Muscle layer of duodenum (tissue), 2 donors: ENCODE measurements at regions not wholly inside any gene's neighbourhood (a gene's known extent, or its start where the extent isn't known, plus 50 kb on each side); places are given as distances from the start of the nearest gene placed in this dataset.

Experiments used
- H3K27ac ChIP-seq: one replicate; pipeline ENCODE4 v1.7.0; 2013; ENCODE audit warnings: mild to moderate bottlenecking, low read length
- H3K27me3 ChIP-seq: one replicate; pipeline ENCODE4 v1.7.0; 2013; ENCODE audit warnings: low read depth, mild to moderate bottlenecking, control low read depth, low read length
- H3K36me3 ChIP-seq, 2 donors: one replicate each; pipeline ENCODE4 v1.7.0; 2013; ENCODE audit warnings: low read length in 2 of 2, control low read depth in 1 of 2, mild to moderate bottlenecking in 1 of 2; ENCODE audit not compliant: insufficient read depth in 2 of 2, control insufficient read depth in 1 of 2
- H3K4me1 ChIP-seq, 2 donors: one replicate each; pipeline ENCODE4 v1.7.0; 2013; ENCODE audit warnings: low read length in 2 of 2, mild to moderate bottlenecking in 2 of 2, control low read depth in 1 of 2, moderate library complexity in 1 of 2; ENCODE audit not compliant: insufficient read depth in 2 of 2, control insufficient read depth in 1 of 2
- H3K4me3 ChIP-seq, 2 donors: one replicate each; pipeline ENCODE4 v1.7.0; 2013; ENCODE audit warnings: low read length in 2 of 2, low read depth in 1 of 2, mild to moderate bottlenecking in 1 of 2
- H3K9me3 ChIP-seq, 2 donors: one replicate each; pipeline ENCODE4 v1.7.0; 2013; ENCODE audit warnings: low read length in 2 of 2, control low read depth in 1 of 2, mild to moderate bottlenecking in 1 of 2; ENCODE audit not compliant: control insufficient read depth in 1 of 2
- donor health status: healthy.

DNA sequence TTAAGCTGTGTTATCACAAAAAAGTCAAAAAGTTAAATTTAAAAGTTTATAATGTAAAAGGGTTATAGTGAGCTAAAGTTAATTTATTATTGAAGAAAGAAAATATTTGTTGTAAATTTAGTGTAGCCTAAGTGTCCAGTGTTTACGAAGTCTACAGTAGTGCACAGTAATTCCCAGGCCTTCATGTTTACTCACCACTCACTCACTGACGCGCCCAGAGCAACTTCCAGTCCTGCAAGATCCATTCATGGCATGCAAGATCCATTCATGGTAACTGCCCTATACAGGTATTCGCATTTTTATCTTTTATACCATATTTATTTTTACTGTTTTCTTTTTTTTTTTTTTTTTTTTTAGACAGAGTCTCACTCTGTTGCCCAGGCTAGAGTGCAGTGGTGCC lies 69.5 kb downstream of the TPRA1 start:
- H3K36me3 ChIP-seq = no peaks in the 10 kb centered on the region
- peaks cover 0 to 4% of the 10 kb centered on the region in 2 donors for H3K9me3 ChIP-seq
- H3K27me3 ChIP-seq = no peaks in the 10 kb centered on the region
- no peaks in the 10 kb centered on the region for H3K4me1 ChIP-seq
- no peak overlapping the region for H3K4me3 ChIP-seq
- no peak overlapping the region for H3K27ac ChIP-seq

GRCh38 chr3:127518456-127519081 lies 72.0 kb downstream of the TPRA1 start:
- Histone ChIP-seq H3K27me3 (no peaks in the 10 kb centered on the region), H3K4me3 (no peak overlapping the region), H3K36me3 (no peaks in the 10 kb centered on the region), H3K27ac (no peak overlapping the region), H3K9me3 (peaks cover 0 to 4% of the 10 kb centered on the region in 2 donors), H3K4me1 (no peaks in the 10 kb centered on the region)

- H3K9me3 ChIP-seq = no peaks in the 10 kb centered on the region
Observed at GRCh38 chr3:127512256-127512655, 78.3 kb downstream of the TPRA1 start.

DNA sequence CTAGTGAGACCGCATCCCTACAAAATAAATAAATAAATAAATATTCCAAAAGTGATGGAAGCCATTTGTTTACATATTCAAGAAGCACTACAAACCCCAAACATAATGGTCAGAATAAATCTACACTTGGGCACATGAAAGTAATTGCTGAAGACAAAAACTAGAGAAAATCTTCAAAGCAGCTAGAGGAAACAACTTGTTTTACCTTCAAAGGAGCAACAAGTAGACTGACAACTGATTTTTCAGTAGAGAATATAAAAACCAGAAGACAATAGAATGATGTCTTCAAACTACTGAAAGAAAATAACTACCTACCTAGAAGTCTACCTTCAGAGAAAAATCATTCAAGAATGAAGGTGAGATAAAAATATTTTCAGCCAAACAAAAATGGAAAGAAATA lies 89.4 kb downstream of the TPRA1 start:
- no peaks in the 10 kb centered on the region for H3K36me3 ChIP-seq
- H3K4me1 ChIP-seq = no peaks in the 10 kb centered on the region
- H3K27me3 ChIP-seq = no peaks in the 10 kb centered on the region
- no peak overlapping the region for H3K27ac ChIP-seq
- peaks cover 12 to 22% of the 10 kb centered on the region in 2 donors for H3K9me3 ChIP-seq
- H3K4me3 ChIP-seq = no peak overlapping the region

More at GRCh38 chr3:127512256-127512655, 78.3 kb downstream of the TPRA1 start:
- no peaks in the 10 kb centered on the region for H3K4me1 ChIP-seq
- no peaks in the 10 kb centered on the region for H3K36me3 ChIP-seq
- no peak overlapping the region for H3K4me3 ChIP-seq
- no peak overlapping the region for H3K27ac ChIP-seq
- H3K27me3 ChIP-seq = no peaks in the 10 kb centered on the region

- Histone ChIP-seq H3K36me3 (no peaks in the 10 kb centered on the region), H3K9me3 (peaks cover 12 to 20% of the 10 kb centered on the region in 2 donors)
Observed at GRCh38 chr3:127497676-127498075, 92.9 kb downstream of the TPRA1 start.

GRCh38 chr3:127497166-127497565 lies 93.4 kb downstream of the TPRA1 start:
- no peaks in the 10 kb centered on the region for H3K36me3 ChIP-seq
- peaks cover 12 to 20% of the 10 kb centered on the region in 2 donors for H3K9me3 ChIP-seq
- no peak overlapping the region for H3K27ac ChIP-seq
- H3K4me3 ChIP-seq = no peak overlapping the region
- H3K4me1 ChIP-seq = no peaks in the 10 kb centered on the region
- H3K27me3 ChIP-seq = no peaks in the 10 kb centered on the region

More at GRCh38 chr3:127497676-127498075, 92.9 kb downstream of the TPRA1 start:
- Histone ChIP-seq H3K27ac (no peak overlapping the region), H3K4me1 (no peaks in the 10 kb centered on the region), H3K27me3 (no peaks in the 10 kb centered on the region), H3K4me3 (no peak overlapping the region)

DNA sequence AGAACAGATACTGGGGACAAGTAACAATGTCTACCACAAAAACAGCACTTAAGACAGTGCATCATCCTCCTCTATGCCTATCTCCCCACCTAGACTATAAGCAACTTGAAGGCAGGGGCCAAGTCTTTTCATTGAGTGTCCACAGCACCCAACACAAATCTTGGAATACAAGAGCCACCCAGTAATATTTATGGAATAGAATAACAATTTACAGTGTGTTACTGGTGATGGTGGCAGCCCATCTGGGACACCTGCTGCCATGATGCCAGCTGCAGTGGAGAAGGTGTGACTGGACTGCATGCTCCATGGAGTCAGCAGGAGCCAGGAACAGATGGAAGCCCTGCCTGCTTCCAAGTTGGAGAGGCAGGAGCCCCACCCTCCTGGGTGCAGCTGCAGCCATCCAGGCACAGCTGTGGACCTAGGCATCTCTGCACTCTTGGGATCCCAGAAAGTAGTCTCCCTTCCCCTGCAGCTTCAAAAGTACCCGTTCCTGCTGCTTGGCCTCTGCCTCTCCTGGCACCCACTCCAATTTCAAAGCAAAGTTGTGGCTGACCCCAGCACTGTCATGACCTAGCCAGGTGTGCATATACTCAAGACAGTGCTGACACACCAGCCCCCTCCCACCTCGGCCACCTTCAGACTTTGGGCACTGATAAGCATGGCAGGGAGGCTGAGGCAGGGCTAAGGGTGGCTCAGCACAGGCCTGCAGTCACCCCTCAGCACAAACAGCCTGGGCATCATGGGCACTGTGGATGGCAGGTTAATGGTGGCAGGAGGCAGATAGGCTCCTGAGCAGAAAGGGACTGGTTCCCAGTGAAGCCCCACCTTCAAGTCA lies 94.5 kb downstream of the TPRA1 start:
- H3K4me1 ChIP-seq = no peaks in the 10 kb centered on the region

GRCh38 chr3:127493924-127494646 lies 96.4 kb downstream of the TPRA1 start:
- Histone ChIP-seq H3K9me3 (no peaks in the 10 kb centered on the region), H3K4me3 (no peak overlapping the region), H3K4me1 (no peaks in the 10 kb centered on the region), H3K27me3 (no peaks in the 10 kb centered on the region), H3K36me3 (no peaks in the 10 kb centered on the region), H3K27ac (no peak overlapping the region)

More for the DNA sequence above, 94.5 kb downstream of the TPRA1 start:
- H3K27me3 ChIP-seq = no peaks in the 10 kb centered on the region
- no peak overlapping the region for H3K4me3 ChIP-seq
- no peaks in the 10 kb centered on the region for H3K36me3 ChIP-seq
- peaks cover 12% of the 10 kb centered on the region in 2 donors for H3K9me3 ChIP-seq
- H3K27ac ChIP-seq = no peak overlapping the region

- Histone ChIP-seq H3K4me3 (no peak overlapping the region), H3K27me3 (no peaks in the 10 kb centered on the region), H3K4me1 (no peaks in the 10 kb centered on the region), H3K27ac (no peak overlapping the region), H3K9me3 (no peaks in the 10 kb centered on the region), H3K36me3 (no peaks in the 10 kb centered on the region)
Observed at GRCh38 chr3:127492426-127492825, 98.1 kb downstream of the TPRA1 start.

GRCh38 chr3:127491909-127492308 lies 98.6 kb downstream of the TPRA1 start:
- Histone ChIP-seq H3K9me3 (no peaks in the 10 kb centered on the region), H3K27ac (no peak overlapping the region), H3K4me3 (no peak overlapping the region), H3K36me3 (no peaks in the 10 kb centered on the region), H3K27me3 (no peaks in the 10 kb centered on the region), H3K4me1 (no peaks in the 10 kb centered on the region)

- Histone ChIP-seq H3K36me3 (no peaks in the 10 kb centered on the region), H3K27ac (no peak overlapping the region), H3K9me3 (no peaks in the 10 kb centered on the region), H3K27me3 (no peaks in the 10 kb centered on the region), H3K4me1 (no peaks in the 10 kb centered on the region), H3K4me3 (no peak overlapping the region)
Observed at GRCh38 chr3:127491323-127491722, 99.2 kb downstream of the TPRA1 start.
